NOMO-1 (cell line): ENCODE measurements at regions not wholly inside any gene's neighbourhood (a gene's known extent, or its start where the extent isn't known, plus 50 kb on each side); places are given as distances from the start of the nearest gene placed in this dataset.
A peak's percentile ranks its signal among the peaks of the same experiment; 100 is the strongest.
"Not testable (repeated sequence)": the region's sequence is repeated elsewhere in the genome, so short reads cannot be mapped to it uniquely, and the experiment has no call there.

ENCODE experiments used
- DNase-seq, 2 experiments: peaks; one replicate each; lab custom pipeline; 2025; ENCODE audit not compliant: unreplicated experiment in 2 of 2; lab: John Stamatoyannopoulos, UW

GRCh38 chr4:91989914-91990313 is 313.9 kb upstream of the GRID2 start:
- no peak for DNase-seq

- DNase-seq, result no peak
Observed at GRCh38 chr4:91990726-91991125, 313.0 kb upstream of the GRID2 start.

DNA sequence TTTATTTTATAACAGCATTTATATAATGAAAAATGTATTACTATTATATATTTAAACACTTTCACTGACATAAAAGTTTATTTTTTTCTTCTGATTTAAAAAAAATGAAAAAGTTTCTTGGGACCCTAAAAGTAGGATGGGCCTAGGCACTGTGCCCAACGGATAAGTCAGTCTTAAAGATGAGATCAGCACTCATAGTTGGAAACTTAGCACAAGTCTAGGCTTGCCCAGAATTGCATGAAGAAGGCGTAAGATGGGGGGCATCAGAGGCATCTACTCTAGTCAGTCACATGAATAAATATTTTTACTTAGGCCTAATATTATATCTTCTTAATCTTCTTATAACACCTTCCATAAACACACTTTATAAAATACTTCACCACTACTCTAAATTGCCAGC is 306.7 kb upstream of the GRID2 start:
- DNase-seq, result no peak

DNA sequence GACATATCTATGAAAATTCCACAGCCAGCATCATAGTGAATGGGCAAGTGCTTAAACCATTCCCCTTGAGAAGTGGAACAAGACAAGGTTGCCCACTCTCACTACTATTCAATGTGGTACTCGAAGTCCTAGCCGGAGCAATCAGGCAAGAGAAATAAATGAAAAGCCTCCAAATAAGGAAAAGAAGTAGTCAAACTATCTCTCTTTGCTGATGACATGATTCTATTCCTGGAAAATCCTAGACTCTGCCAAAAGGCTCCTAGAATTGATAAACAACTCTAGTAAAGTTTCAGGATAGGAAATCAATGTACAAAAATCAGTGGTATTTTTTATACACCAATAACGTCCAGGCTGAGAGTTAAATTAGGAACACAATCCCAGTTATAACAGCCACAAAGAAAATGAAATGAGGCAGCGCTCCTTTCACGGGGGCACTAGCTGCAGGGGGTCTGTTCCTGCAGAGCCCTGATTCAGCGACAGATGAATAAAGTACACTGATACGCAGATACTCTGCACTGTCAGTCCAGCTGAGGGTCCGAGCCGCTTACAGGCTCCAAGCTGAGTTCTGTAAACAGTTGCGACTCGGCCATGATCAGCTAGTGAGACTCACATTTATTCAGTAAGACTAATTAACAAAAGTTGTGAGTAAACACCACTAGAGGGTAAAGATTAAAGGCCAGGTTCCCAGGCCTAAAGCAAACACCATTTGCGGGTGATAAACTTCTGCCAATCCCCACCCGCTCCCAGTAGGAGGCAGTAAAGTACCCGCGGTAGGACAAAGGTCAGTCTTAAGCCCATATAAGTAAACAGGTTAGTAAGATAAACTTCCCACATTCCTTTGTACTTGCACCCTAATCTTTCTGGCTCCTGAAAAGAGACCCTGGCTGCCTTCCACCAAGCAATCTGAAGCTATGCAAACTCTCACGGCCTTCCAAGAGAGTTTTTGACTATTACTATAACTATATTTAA is 290.6 kb upstream of the GRID2 start:
- no peak for DNase-seq

- DNase-seq, result peak in 1 of 2 experiments; percentile 31
Observed at GRCh38 chr4:92014067-92014466, 289.7 kb upstream of the GRID2 start.

GRCh38 chr4:92021203-92021602 is 282.6 kb upstream of the GRID2 start:
- no peak for DNase-seq

DNA sequence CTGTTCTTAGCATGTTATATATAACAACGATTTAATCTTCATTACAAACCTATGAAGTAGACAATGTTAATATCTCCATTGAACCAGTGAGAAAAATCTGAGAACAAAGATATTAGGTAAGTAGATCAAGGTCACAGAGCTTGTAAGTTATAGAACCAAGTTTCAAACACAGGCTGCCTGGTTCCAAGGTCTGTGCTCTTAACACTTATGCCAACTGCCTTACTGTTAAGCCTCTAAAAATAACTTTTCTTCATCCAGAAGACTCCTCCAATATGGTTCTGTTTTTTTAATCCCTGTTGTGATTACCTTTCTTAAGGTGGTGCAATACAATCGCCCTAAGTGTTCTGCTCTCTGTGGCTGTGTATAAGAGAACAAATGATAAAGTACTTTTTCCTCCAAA is 282.0 kb upstream of the GRID2 start:
- no peak for DNase-seq

GRCh38 chr4:92028830-92029229 is 274.9 kb upstream of the GRID2 start:
- not testable (repeated sequence) for DNase-seq

GRCh38 chr4:92031825-92032224 is 271.9 kb upstream of the GRID2 start:
- no peak for DNase-seq

GRCh38 chr4:92035666-92036065 is 268.1 kb upstream of the GRID2 start:
- no peak for DNase-seq

GRCh38 chr4:92045718-92046117 is 258.0 kb upstream of the GRID2 start:
- no peak for DNase-seq

GRCh38 chr4:92047209-92047875 is 256.4 kb upstream of the GRID2 start:
- no peak for DNase-seq

- no peak for DNase-seq
Observed at GRCh38 chr4:92050875-92051274, 252.9 kb upstream of the GRID2 start.

- DNase-seq, result no peak
Observed at GRCh38 chr4:92059615-92060014, 244.2 kb upstream of the GRID2 start.

DNA sequence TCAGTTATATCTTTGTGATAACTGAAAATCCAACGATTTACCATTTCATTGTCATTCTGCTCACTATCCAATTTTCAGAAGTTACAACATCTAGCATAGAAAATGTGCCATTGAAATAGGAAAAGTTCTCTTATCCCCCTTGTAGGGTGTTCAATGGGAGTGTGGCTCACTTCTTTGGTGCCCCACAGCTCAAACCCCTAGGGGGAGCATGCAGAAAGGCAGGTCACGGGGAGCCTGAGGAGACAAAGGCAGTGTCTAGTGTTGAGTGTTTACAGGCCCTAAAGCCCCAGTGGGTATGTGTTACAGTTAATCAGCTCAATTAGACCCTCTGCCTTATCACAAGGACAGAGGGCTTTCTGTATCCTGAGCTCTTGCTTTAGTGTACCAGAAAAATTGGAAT is 243.4 kb upstream of the GRID2 start:
- DNase-seq, result no peak

GRCh38 chr4:92064574-92064973 is 239.2 kb upstream of the GRID2 start:
- no peak for DNase-seq

GRCh38 chr4:92066485-92066884 is 237.3 kb upstream of the GRID2 start:
- DNase-seq, result no peak

GRCh38 chr4:92071587-92071986 is 232.2 kb upstream of the GRID2 start:
- no peak for DNase-seq

- no peak for DNase-seq
Observed at GRCh38 chr4:92074839-92075238, 228.9 kb upstream of the GRID2 start.

DNA sequence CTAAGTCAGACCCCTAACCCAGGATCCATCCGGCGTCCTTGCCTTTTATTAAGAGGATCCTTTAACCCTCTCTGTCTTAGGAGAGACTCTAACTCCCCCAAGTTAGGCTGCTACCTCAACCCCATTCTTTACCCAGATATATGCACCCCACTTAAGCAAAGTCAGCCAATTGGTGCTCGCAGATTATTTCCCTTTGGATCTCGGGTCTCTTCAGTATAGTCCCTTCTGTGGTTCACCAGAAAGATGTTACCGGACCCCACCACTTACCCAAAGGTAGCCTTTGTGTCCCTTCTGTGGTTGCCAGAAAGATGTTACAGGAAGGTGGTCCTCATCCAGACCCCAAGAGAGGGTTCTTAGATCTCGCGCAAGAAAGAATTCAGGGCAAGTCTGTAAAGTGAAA is 212.9 kb upstream of the GRID2 start:
- no peak for DNase-seq

- DNase-seq, result no peak
Observed at GRCh38 chr4:92091335-92091734, 212.4 kb upstream of the GRID2 start.

GRCh38 chr4:92099861-92100260 is 203.9 kb upstream of the GRID2 start:
- no peak for DNase-seq
